Endodermal cell (in vitro differentiated cells): ENCODE measurements at regions not wholly inside any gene's neighbourhood (a gene's known extent, or its start where the extent isn't known, plus 50 kb on each side); places are given as distances from the start of the nearest gene placed in this dataset.

ENCODE experiments used
- DNase-seq: peaks from one replicate; pipeline ENCODE4 v3.0.0-alpha.2; 2017
- H3K27ac ChIP-seq: 2 replicates; pipeline ENCODE4 v1.5.1; 2013; ENCODE audit warnings: mild to moderate bottlenecking, low read depth, low read length, moderate library complexity
- H3K27me3 ChIP-seq: 2 replicates; pipeline ENCODE4 v1.6.1; 2013; ENCODE audit warnings: mild to moderate bottlenecking, low read length, moderate library complexity; ENCODE audit not compliant: insufficient read depth, control insufficient read depth, poor library complexity, severe bottlenecking
- H3K36me3 ChIP-seq: 2 replicates; pipeline ENCODE4 v1.7.0; 2013; ENCODE audit warnings: mild to moderate bottlenecking, low read length, moderate library complexity; ENCODE audit not compliant: control insufficient read depth, insufficient read depth
- H3K4me1 ChIP-seq: one replicate; pipeline ENCODE4 v1.7.0; 2013; ENCODE audit warnings: low read length; ENCODE audit not compliant: control insufficient read depth, insufficient read depth
- H3K4me3 ChIP-seq: 2 replicates; pipeline ENCODE4 v1.5.1; 2013; ENCODE audit warnings: mild to moderate bottlenecking, low read length, moderate library complexity
- H3K9ac ChIP-seq: 2 replicates; pipeline ENCODE4 v1.6.1; 2013; ENCODE audit warnings: mild to moderate bottlenecking, low read length, moderate library complexity; ENCODE audit not compliant: poor library complexity, severe bottlenecking; ENCODE audit errors: extremely low read depth
- H3K9me3 ChIP-seq: 2 replicates; pipeline ENCODE4 v1.6.1; 2013; ENCODE audit warnings: mild to moderate bottlenecking, low read length, moderate library complexity; ENCODE audit not compliant: control insufficient read depth
- H3K27ac Mint-ChIP-seq: 2 replicates; pipeline ENCODE4 v1.8.0; 2020; ENCODE audit warnings: mixed read lengths
- H3K27me3 Mint-ChIP-seq: 2 replicates; pipeline ENCODE4 v1.8.0; 2021; ENCODE audit warnings: mild to moderate bottlenecking, mixed read lengths; ENCODE audit not compliant: insufficient read depth
- H3K36me3 Mint-ChIP-seq: 2 replicates; pipeline ENCODE4 v1.8.0; 2020; ENCODE audit warnings: low read depth, mixed read lengths
- H3K4me1 Mint-ChIP-seq: 2 replicates; pipeline ENCODE4 v1.8.0; 2020; ENCODE audit warnings: mixed read lengths
- H3K4me3 Mint-ChIP-seq: 2 replicates; pipeline ENCODE4 v1.8.0; 2020; ENCODE audit warnings: mild to moderate bottlenecking, moderate library complexity, mixed read lengths
- H3K9me3 Mint-ChIP-seq: 2 replicates; pipeline ENCODE4 v1.8.0; 2020; ENCODE audit warnings: mild to moderate bottlenecking, mixed read lengths
- CTCF ChIP-seq: fragments of 200-600 bp; sonication (generic); conservative IDR thresholded peaks from 2 replicates; pipeline ENCODE4 v1.5.0; 2021; ENCODE audit warnings: antibody characterized with exemption, mild to moderate bottlenecking
- WGBS, 2 experiments: methylation state at CpG; one replicate each; pipeline versions ENCODE4 v1.1.5 to v1.1.7; 2013; ENCODE audit warnings: missing lambda C conversion rate in 2 of 2, mixed read lengths in 1 of 2; ENCODE audit not compliant: insufficient coverage in 1 of 2, insufficient read length in 1 of 2; 5-methylcytosine and 5-hydroxymethylcytosine counted together

- Histone ChIP-seq H3K9ac (no peak overlapping the region), H3K36me3 (no peaks in the 10 kb centered on the region), H3K4me3 (no peak overlapping the region), H3K27me3 (peaks cover 7% of the 10 kb centered on the region), H3K4me1 (no peaks in the 10 kb centered on the region), H3K27ac (no peak overlapping the region), H3K9me3 (peaks cover 7% of the 10 kb centered on the region)
- Mint-ChIP-seq H3K4me3 (no peak overlapping the region), H3K9me3 (no peaks in the 10 kb centered on the region), H3K27ac (no peak overlapping the region), H3K27me3 (peaks cover 19% of the 10 kb centered on the region), H3K4me1 (no peaks in the 10 kb centered on the region), H3K36me3 (no peaks in the 10 kb centered on the region)
- no peak for DNase-seq
- no peak for TF ChIP-seq CTCF
Observed at GRCh38 chr9:99549441-99549840, 272.2 kb upstream of the NR4A3 start.

GRCh38 chr9:99555792-99556191 lies 265.9 kb upstream of the NR4A3 start:
- no peak overlapping the region for H3K4me3 Mint-ChIP-seq
- H3K27me3 ChIP-seq: peaks cover 14% of the 10 kb centered on the region

GRCh38 chr9:99556998-99557397 lies 264.7 kb upstream of the NR4A3 start:
- H3K27ac ChIP-seq: no peak overlapping the region
- TF ChIP-seq CTCF: no peak
- H3K4me1 ChIP-seq: no peaks in the 10 kb centered on the region
- H3K9me3 ChIP-seq: no peaks in the 10 kb centered on the region
- Mint-ChIP-seq H3K9me3 (peaks cover 4% of the 10 kb centered on the region), H3K36me3 (no peaks in the 10 kb centered on the region), H3K4me1 (no peaks in the 10 kb centered on the region), H3K4me3 (no peak overlapping the region), H3K27ac (no peak overlapping the region), H3K27me3 (peaks cover 14% of the 10 kb centered on the region)
- H3K27me3 ChIP-seq: peaks cover 25% of the 10 kb centered on the region
- no peaks in the 10 kb centered on the region for H3K36me3 ChIP-seq
- no peak overlapping the region for H3K4me3 ChIP-seq
- no peak for DNase-seq
- 87 to 100% methylated on average over 2 to 3 of the region's 3 CpGs for WGBS, 2 experiments
- H3K9ac ChIP-seq: no peak overlapping the region

More at GRCh38 chr9:99555792-99556191, 265.9 kb upstream of the NR4A3 start:
- DNase-seq: no peak
- 74 to 92% methylated on average over 2 to 4 of the region's 4 CpGs for WGBS, 2 experiments
- Histone ChIP-seq H3K4me1 (no peaks in the 10 kb centered on the region), H3K9ac (no peak overlapping the region), H3K27ac (no peak overlapping the region), H3K36me3 (no peaks in the 10 kb centered on the region), H3K4me3 (no peak overlapping the region), H3K9me3 (peaks cover 7% of the 10 kb centered on the region)
- H3K27ac Mint-ChIP-seq: no peak overlapping the region
- H3K36me3 Mint-ChIP-seq: no peaks in the 10 kb centered on the region
- no peak for TF ChIP-seq CTCF
- peaks cover 18% of the 10 kb centered on the region for H3K27me3 Mint-ChIP-seq
- H3K4me1 Mint-ChIP-seq: no peaks in the 10 kb centered on the region
- peaks cover 4% of the 10 kb centered on the region for H3K9me3 Mint-ChIP-seq
